ENCODE measurements at regions not wholly inside any gene's neighbourhood (a gene's known extent, or its start where the extent isn't known, plus 50 kb on each side); places are given as distances from the start of the nearest gene placed in this dataset.

DNA sequence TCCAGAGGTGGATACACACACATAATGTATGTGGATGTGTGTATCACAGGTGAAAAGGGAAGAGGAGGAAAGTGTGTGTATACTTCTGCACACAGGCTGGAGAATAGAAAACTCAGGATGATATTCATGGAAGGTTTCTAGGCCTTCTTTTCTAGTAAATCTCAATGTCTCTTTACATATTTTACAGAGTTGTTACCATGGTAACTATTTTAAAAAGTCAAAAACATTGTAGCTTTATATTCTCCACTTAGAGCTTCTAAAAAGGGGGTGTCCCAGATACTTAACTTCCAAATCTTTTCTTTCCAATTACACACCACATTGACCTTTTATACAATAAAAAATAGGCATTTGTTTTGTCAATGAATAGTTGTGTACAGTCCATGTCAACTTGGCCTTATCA is 604.8 kb upstream of the LCORL start:
- intact Hi-C loops (cut with DNase I; ENCODE audit: low total_unique reads): no loop called here
- H3K4me1 ChIP-seq: no peaks in the 10 kb centered on the region
- no peaks in the 10 kb centered on the region for H3K36me3 ChIP-seq
- no peak for TF ChIP-seq POLR2AphosphoS5 (IDR thresholded peaks at IDR 0.05)
- no peak for TF ChIP-seq POLR2A (IDR thresholded peaks at IDR 0.05)
- TF ChIP-seq, protein P1, sequence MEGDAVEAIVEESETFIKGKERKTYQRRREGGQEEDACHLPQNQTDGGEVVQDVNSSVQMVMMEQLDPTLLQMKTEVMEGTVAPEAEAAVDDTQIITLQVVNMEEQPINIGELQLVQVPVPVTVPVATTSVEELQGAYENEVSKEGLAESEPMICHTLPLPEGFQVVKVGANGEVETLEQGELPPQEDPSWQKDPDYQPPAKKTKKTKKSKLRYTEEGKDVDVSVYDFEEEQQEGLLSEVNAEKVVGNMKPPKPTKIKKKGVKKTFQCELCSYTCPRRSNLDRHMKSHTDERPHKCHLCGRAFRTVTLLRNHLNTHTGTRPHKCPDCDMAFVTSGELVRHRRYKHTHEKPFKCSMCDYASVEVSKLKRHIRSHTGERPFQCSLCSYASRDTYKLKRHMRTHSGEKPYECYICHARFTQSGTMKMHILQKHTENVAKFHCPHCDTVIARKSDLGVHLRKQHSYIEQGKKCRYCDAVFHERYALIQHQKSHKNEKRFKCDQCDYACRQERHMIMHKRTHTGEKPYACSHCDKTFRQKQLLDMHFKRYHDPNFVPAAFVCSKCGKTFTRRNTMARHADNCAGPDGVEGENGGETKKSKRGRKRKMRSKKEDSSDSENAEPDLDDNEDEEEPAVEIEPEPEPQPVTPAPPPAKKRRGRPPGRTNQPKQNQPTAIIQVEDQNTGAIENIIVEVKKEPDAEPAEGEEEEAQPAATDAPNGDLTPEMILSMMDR (IDR thresholded peaks at IDR 0.05): no peak
- TF ChIP-seq EP300 (IDR thresholded peaks at IDR 0.05): no peak
- no peak overlapping the region for H3K27ac ChIP-seq
- no peak overlapping the region for H3K4me3 ChIP-seq
- H3K9me3 ChIP-seq: peaks cover 0 to 6% (median 3%) of the 10 kb centered on the region in 4 donors
- no peak for DNase-seq
- no peaks in the 10 kb centered on the region for H3K27me3 ChIP-seq

DNA sequence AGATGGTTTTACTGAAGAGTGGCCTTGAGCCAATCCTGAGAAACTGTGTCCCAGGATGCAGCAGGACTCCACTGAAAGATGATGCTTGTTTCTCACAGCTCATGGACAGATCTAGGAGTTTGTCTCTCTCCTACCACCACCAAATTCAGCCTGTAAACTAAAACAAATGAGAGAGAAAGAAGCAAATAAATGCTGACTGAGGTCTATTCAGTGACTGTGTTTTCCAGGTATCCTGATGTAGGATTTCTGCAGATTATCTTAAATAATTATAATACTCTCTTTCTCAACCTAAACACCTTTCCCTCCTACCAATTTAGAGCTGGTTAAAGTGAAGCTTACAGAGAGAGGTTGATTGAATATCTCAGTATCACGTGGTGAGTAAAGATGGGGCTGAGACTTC is 599.6 kb upstream of the LCORL start:
- intact Hi-C loops (cut with DNase I; ENCODE audit: low total_unique reads): no loop called here

DNA sequence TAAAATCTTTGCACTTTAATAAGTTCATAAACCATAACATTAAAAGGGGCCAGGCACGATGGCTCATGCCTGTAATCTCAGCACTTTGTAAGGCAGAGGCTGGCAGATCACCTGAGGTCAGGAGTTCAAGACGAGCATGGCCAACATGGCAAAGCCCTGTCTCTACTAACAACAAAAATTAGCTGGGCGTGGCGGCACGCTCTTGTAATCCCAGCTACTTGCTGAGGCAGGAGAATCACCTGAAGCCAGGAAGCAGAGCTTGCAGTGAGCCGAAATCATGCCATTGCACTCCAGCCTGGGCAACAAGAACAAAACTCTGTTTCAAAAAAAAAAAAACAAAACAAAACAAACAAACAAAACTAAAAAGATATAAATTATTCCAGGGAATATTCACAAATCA is 595.2 kb upstream of the LCORL start:
- no peak for DNase-seq
- H3K27me3 ChIP-seq: no peaks in the 10 kb centered on the region

More for the DNA sequence above, 599.6 kb upstream of the LCORL start:
- Histone ChIP-seq H3K4me1 (no peaks in the 10 kb centered on the region), H3K4me3 (no peak overlapping the region), H3K27me3 (no peaks in the 10 kb centered on the region), H3K27ac (no peak overlapping the region), H3K9me3 (no peaks in the 10 kb centered on the region), H3K36me3 (no peaks in the 10 kb centered on the region)
- WGBS, 5 donors: 57 to 83% (median 78%) methylated on average over 1 of the region's 1 CpG
- TF ChIP-seq, protein P1 (IDR thresholded peaks at IDR 0.05): no peak
- no peak for TF ChIP-seq POLR2AphosphoS5 (IDR thresholded peaks at IDR 0.05)
- TF ChIP-seq POLR2A (IDR thresholded peaks at IDR 0.05): no peak
- TF ChIP-seq EP300 (IDR thresholded peaks at IDR 0.05): no peak
- no peak for DNase-seq

DNA sequence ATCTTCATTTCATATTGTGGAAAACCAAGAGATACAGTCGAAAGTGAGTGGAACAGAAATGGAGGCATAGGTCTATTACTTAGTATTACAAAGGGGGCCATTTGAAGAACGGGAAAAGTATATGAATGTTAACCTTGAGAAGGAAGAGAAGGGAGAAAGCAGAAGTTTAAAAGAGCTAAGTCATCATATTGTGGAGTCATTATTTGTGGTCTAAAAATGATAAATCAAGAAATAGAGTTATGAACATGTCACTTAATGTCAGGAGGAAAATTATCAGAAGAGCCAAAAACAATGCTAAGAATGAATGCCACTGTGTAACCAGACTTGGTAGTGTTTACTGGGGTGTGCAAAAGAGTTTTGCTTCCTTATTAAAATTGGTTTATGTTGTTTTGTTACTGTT is 589.5 kb upstream of the LCORL start:
- no peak overlapping the region for H3K27ac ChIP-seq
- DNase-seq: no peak
- intact Hi-C loops (cut with DNase I; ENCODE audit: low total_unique reads): no loop called here
- no peak overlapping the region for H3K4me3 ChIP-seq
- no peaks in the 10 kb centered on the region for H3K36me3 ChIP-seq
- 65 to 83% (median 77%) methylated on average over 2 of the region's 2 CpGs for WGBS, 5 donors
- TF ChIP-seq POLR2AphosphoS5 (IDR thresholded peaks at IDR 0.05) (no peak), EP300 (IDR thresholded peaks at IDR 0.05) (no peak), POLR2A (IDR thresholded peaks at IDR 0.05) (no peak)
- TF ChIP-seq, protein P1 (IDR thresholded peaks at IDR 0.05): no peak
- no peaks in the 10 kb centered on the region for H3K9me3 ChIP-seq
- H3K4me1 ChIP-seq: no peaks in the 10 kb centered on the region
- H3K27me3 ChIP-seq: no peaks in the 10 kb centered on the region

More for the DNA sequence above, 595.2 kb upstream of the LCORL start:
- 66 to 76% (median 72%) methylated on average over 6 of the region's 6 CpGs for WGBS, 5 donors
- Histone ChIP-seq H3K27ac (no peak overlapping the region), H3K36me3 (no peaks in the 10 kb centered on the region), H3K4me3 (no peak overlapping the region), H3K4me1 (no peaks in the 10 kb centered on the region), H3K9me3 (no peaks in the 10 kb centered on the region)
- intact Hi-C loops (cut with DNase I; ENCODE audit: low total_unique reads): no loop called here
- TF ChIP-seq EP300 (IDR thresholded peaks at IDR 0.05): no peak
- TF ChIP-seq, protein P1 (IDR thresholded peaks at IDR 0.05): no peak
- TF ChIP-seq POLR2A (IDR thresholded peaks at IDR 0.05): no peak
- TF ChIP-seq POLR2AphosphoS5 (IDR thresholded peaks at IDR 0.05): no peak
